HepG2 (cell line): ENCODE measurements at regions not wholly inside any gene's neighbourhood (a gene's known extent, or its start where the extent isn't known, plus 50 kb on each side); places are given as distances from the start of the nearest gene placed in this dataset.

Experiments
- ATAC-seq: fragments of 200-7000 bp; cut with Tn5 transposase; 3 replicates; pipeline ENCODE4 v1.9.1; 2020; ENCODE audit warnings: mild to moderate bottlenecking, moderate library complexity
- BruUV-seq: library from RNA; stranded (reverse); fragments of 400-500 nt; replicated peaks from 2 replicates; lab custom pipeline; 2021; lab: Mats Ljungman, UMichigan
- CTCF ChIA-PET: fragments of 300-600 bp; formaldehyde crosslinking; extraction: SDS; loops from one replicate; lab custom pipeline; 2021; ENCODE audit warnings: low total read pairs, inconsistent platforms, low intra/inter-chr PET ratio; lab: Yijun Ruan, JAX
- POLR2A ChIA-PET: fragments of 350-600 bp; sonication (Branson Sonifier 250); formaldehyde crosslinking; loops from one replicate; lab custom pipeline; 2020; ENCODE audit warnings: antibody characterized with exemption, inconsistent platforms; lab: Yijun Ruan, JAX
- DNase-seq: peaks from one replicate; pipeline ENCODE4 v3.0.0-alpha.2; 2015; ENCODE audit warnings: low spot score
- FAIRE-seq: peaks from 3 replicates; lab custom pipeline; 2011; peaks lifted over from hg19 to GRCh38; lab: Jason Lieb, UNC
- H2AFZ ChIP-seq: one replicate; pipeline ENCODE4 v1.6.1; 2011; ENCODE audit warnings: low read length, inconsistent platforms
- H3K27ac ChIP-seq: fragments of 300-600 bp; 3 replicates; pipeline ENCODE4 v1.8.0; 2011; ENCODE audit warnings: mixed run types, mild to moderate bottlenecking, mixed read lengths, low read length, inconsistent platforms; ENCODE audit not compliant: insufficient read depth; ENCODE audit errors: extremely low read length
- H3K27me3 ChIP-seq, 2 experiments: fragments of 200-600 bp in 1 of 2; 2 replicates in 1 of 2; 3 replicates in 1 of 2; pipeline versions ENCODE4 v1.6.0 to v1.8.0; 2011; ENCODE audit warnings: low read length in 2 of 2, mild to moderate bottlenecking in 2 of 2, moderate library complexity in 2 of 2, inconsistent platforms in 1 of 2; ENCODE audit not compliant: insufficient read depth in 2 of 2, control insufficient read depth in 1 of 2
- H3K36me3 ChIP-seq, 2 experiments: fragments of 200-600 bp in 1 of 2; replicated peaks in 1 of 2; 2 replicates in 1 of 2; 3 replicates in 1 of 2; pipeline versions ENCODE4 v1.5.1 to v1.8.0; 2011; ENCODE audit warnings: low read length in 2 of 2, inconsistent platforms in 1 of 2; ENCODE audit not compliant: insufficient read depth in 2 of 2, control insufficient read depth in 1 of 2
- H3K4me1 ChIP-seq: 2 replicates; pipeline ENCODE4 v1.5.1; 2012; ENCODE audit warnings: low read length, inconsistent platforms; ENCODE audit not compliant: insufficient read depth
- H3K4me2 ChIP-seq: 2 replicates; pipeline ENCODE4 v1.6.0; 2011; ENCODE audit warnings: low read depth, low read length, inconsistent platforms
- H3K4me3 ChIP-seq, 3 experiments: fragments of 200-600 bp in 1 of 3; sonication (generic), shearing (Covaris generic) in 1 of 3; replicated peaks in 1 of 3; 2 replicates each; pipeline ENCODE4 v1.5.1; 2011 to 2016; ENCODE audit warnings: low read length in 3 of 3, inconsistent platforms in 2 of 3, low read depth in 2 of 3, mild to moderate bottlenecking in 2 of 3, control low read depth in 1 of 3, mixed read lengths in 1 of 3; ENCODE audit not compliant: insufficient read depth in 1 of 3
- H3K79me2 ChIP-seq: one replicate; pipeline ENCODE4 v1.6.1; 2011; ENCODE audit warnings: low read length, inconsistent platforms; ENCODE audit not compliant: insufficient read depth
- H3K9ac ChIP-seq: 2 replicates; pipeline ENCODE4 v1.6.0; 2011; ENCODE audit warnings: mild to moderate bottlenecking, low read depth, low read length, inconsistent platforms; ENCODE audit not compliant: insufficient read depth
- H3K9me3 ChIP-seq: 2 replicates; pipeline ENCODE4 v1.5.1; 2012; ENCODE audit warnings: mild to moderate bottlenecking, low read length
- H4K20me1 ChIP-seq: 2 replicates; pipeline ENCODE4 v1.6.0; 2011; ENCODE audit warnings: inconsistent platforms, mild to moderate bottlenecking, low read length, moderate library complexity; ENCODE audit not compliant: insufficient read depth
- LCORL ChIP-seq, 2 experiments: fragments of 450-650 bp in 1 of 2; sonication (generic) in 1 of 2; formaldehyde crosslinking in 1 of 2; IDR thresholded peaks; 2 replicates each; pipeline versions ENCODE4 v1.5.0 to v1.6.1; 2017 to 2020; ENCODE audit warnings: antibody characterized with exemption in 1 of 2, missing genetic modification reagents in 1 of 2
- RAD21 ChIP-seq: fragments of 450-650 bp; formaldehyde crosslinking; IDR thresholded peaks from 2 replicates; pipeline ENCODE4 v1.5.0; 2020; ENCODE audit warnings: mild to moderate bottlenecking
- RELA ChIP-seq: sonication (generic); formaldehyde crosslinking; IDR thresholded peaks from 2 replicates; pipeline ENCODE4 v1.4.0; 2020; ENCODE audit warnings: missing genetic modification reagents
- SMC3 ChIP-seq: IDR thresholded peaks from 2 replicates; pipeline ENCODE4 v1.6.1; 2011; ENCODE audit warnings: low read length, improper control_type of control experiment
- STAG1 ChIP-seq: sonication (generic); formaldehyde crosslinking; IDR thresholded peaks from 2 replicates; pipeline ENCODE4 v1.4.0; 2020; ENCODE audit warnings: missing genetic modification reagents
- USF2 ChIP-seq, 2 experiments: sonication (generic) in 1 of 2; formaldehyde crosslinking in 1 of 2; IDR thresholded peaks; 2 replicates each; pipeline versions ENCODE4 v1.5.1 to v1.6.1; 2011 to 2020; ENCODE audit warnings: borderline replicate concordance in 1 of 2, low read depth in 1 of 2, low read length in 1 of 2, mild to moderate bottlenecking in 1 of 2, missing genetic modification reagents in 1 of 2, moderate library complexity in 1 of 2
- ZNF263 ChIP-seq: sonication (generic); formaldehyde crosslinking; IDR thresholded peaks from 2 replicates; pipeline ENCODE4 v1.4.0; 2020; ENCODE audit warnings: missing genetic modification reagents
- ZNF337 ChIP-seq: sonication (generic); formaldehyde crosslinking; IDR thresholded peaks from 2 replicates; pipeline ENCODE4 v1.5.1; 2020; ENCODE audit warnings: missing genetic modification reagents, low read depth, mild to moderate bottlenecking, borderline replicate concordance
- ZNF552 ChIP-seq: sonication (generic); formaldehyde crosslinking; IDR thresholded peaks from 2 replicates; pipeline ENCODE4 v1.9.0; 2022; ENCODE audit warnings: missing genetic modification reagents, mild to moderate bottlenecking, borderline replicate concordance
- WGBS: methylation state at CpG from one replicate; pipeline ENCODE4 v1.1.6; 2017; ENCODE audit warnings: low lambda C conversion rate; 5-methylcytosine and 5-hydroxymethylcytosine counted together
- in situ Hi-C: cut with HindIII; loops from 2 replicates; pipeline ENCODE4 v1.10.0; 2017; ENCODE audit warnings: low pct_unique_long_range_greater_than_20kb; ENCODE audit not compliant: extremely low pct_ligation_motif_present
- intact Hi-C: fragments of 100-400 bp; cut with micrococcal nuclease; formaldehyde crosslinking; loops from one replicate; pipeline ENCODE4 v1.10.0; 2022; ENCODE audit not compliant: unreplicated experiment
- TF ChIP-seq, protein P1 (sequence below): IDR thresholded peaks from 2 replicates; pipeline ENCODE4 v1.6.1; 2016; ENCODE audit warnings: low read depth, borderline replicate concordance
- TF ChIP-seq, protein P2 (sequence below): IDR thresholded peaks from 2 replicates; pipeline ENCODE4 v1.6.1; 2016; ENCODE audit warnings: missing biosample characterization, missing genetic modification reagents, low read depth
- TF ChIP-seq, protein P3 (sequence below): sonication (generic); formaldehyde crosslinking; IDR thresholded peaks from 2 replicates; pipeline ENCODE4 v1.5.0; 2020; ENCODE audit warnings: mild to moderate bottlenecking, missing genetic modification reagents, borderline replicate concordance
- TF ChIP-seq, protein P4 (sequence below): sonication (generic); formaldehyde crosslinking; IDR thresholded peaks from 2 replicates; pipeline ENCODE4 v1.4.0; 2020; ENCODE audit warnings: mild to moderate bottlenecking, missing genetic modification reagents

- Histone ChIP-seq H2AFZ (no peak overlapping the region), H3K27me3 (no peaks in the 10 kb centered on the region), H3K27ac (no peak overlapping the region), H3K4me3 (no peak overlapping the region), H3K79me2 (no peaks in the 10 kb centered on the region), H3K9ac (no peak overlapping the region), H3K4me1 (peaks cover 24% of the 10 kb centered on the region), H3K36me3 (no peaks in the 10 kb centered on the region), H3K4me2 (0 out of 2 replicates have a peak overlapping the region, but pooled peaks have one; percentile 16), H4K20me1 (no peaks in the 10 kb centered on the region), H3K9me3 (no peaks in the 10 kb centered on the region)
- in situ Hi-C loops (no loop called here), intact Hi-C loops (no loop called here)
- DNase-seq (peak; percentile 23), ATAC-seq (peak; percentile 69), FAIRE-seq (peak; percentile 72)
- ChIA-PET CTCF (interaction anchor here (1.7 kb wide), 1 partner anchor 30 kb away, joined by 4 read pairs; no protein-coding TSS in a partner anchor), POLR2A (interaction anchor here (1.2 kb wide), 1 partner anchor 31 kb away, joined by 3 read pairs; no protein-coding TSS in a partner anchor)
- no TSS peak for BruUV-seq
- WGBS, result 17% methylated on average over 10 of the region's 10 CpGs
- TF ChIP-seq, protein P1, sequence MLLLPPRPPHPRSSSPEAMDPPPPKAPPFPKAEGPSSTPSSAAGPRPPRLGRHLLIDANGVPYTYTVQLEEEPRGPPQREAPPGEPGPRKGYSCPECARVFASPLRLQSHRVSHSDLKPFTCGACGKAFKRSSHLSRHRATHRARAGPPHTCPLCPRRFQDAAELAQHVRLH (CRISPR knock-in tag), result 0 out of 2 replicates have a peak, but pooled peaks have one; percentile 29
- peak; percentile 25; the same call in 1 of the 2 replicates for TF ChIP-seq SMC3
- no peak for TF ChIP-seq ZNF552 (CRISPR knock-in tag)
- TF ChIP-seq, protein P2, sequence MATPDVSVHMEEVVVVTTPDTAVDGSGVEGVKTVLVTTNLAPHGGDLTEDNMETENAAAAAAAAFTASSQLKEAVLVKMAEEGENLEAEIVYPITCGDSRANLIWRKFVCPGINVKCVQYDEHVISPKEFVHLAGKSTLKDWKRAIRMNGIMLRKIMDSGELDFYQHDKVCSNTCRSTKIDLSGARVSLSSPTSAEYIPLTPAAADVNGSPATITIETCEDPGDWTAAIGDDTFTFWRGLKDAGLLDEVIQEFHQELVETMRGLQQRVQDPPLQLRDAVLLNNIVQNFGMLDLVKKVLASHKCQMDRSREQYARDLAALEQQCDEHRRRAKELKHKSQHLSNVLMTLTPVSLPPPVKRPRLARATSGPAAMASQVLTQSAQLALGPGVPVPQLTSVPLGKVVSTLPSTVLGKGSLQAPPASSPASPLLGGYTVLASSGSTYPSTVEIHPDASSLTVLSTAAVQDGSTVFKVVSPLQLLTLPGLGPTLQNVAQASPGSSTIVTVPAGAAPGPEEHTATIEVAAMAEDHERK (CRISPR knock-in tag), result no peak
- TF ChIP-seq, protein P3, sequence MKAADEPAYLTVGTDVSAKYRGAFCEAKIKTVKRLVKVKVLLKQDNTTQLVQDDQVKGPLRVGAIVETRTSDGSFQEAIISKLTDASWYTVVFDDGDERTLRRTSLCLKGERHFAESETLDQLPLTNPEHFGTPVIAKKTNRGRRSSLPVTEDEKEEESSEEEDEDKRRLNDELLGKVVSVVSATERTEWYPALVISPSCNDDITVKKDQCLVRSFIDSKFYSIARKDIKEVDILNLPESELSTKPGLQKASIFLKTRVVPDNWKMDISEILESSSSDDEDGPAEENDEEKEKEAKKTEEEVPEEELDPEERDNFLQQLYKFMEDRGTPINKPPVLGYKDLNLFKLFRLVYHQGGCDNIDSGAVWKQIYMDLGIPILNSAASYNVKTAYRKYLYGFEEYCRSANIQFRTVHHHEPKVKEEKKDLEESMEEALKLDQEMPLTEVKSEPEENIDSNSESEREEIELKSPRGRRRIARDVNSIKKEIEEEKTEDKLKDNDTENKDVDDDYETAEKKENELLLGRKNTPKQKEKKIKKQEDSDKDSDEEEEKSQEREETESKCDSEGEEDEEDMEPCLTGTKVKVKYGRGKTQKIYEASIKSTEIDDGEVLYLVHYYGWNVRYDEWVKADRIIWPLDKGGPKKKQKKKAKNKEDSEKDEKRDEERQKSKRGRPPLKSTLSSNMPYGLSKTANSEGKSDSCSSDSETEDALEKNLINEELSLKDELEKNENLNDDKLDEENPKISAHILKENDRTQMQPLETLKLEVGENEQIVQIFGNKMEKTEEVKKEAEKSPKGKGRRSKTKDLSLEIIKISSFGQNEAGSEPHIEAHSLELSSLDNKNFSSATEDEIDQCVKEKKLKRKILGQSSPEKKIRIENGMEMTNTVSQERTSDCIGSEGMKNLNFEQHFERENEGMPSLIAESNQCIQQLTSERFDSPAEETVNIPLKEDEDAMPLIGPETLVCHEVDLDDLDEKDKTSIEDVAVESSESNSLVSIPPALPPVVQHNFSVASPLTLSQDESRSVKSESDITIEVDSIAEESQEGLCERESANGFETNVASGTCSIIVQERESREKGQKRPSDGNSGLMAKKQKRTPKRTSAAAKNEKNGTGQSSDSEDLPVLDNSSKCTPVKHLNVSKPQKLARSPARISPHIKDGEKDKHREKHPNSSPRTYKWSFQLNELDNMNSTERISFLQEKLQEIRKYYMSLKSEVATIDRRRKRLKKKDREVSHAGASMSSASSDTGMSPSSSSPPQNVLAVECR (CRISPR knock-in tag), result peak; percentile 22; the same call in 1 of the 2 replicates
- TF ChIP-seq, protein P4, sequence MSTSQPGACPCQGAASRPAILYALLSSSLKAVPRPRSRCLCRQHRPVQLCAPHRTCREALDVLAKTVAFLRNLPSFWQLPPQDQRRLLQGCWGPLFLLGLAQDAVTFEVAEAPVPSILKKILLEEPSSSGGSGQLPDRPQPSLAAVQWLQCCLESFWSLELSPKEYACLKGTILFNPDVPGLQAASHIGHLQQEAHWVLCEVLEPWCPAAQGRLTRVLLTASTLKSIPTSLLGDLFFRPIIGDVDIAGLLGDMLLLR, result 0 out of 2 replicates have a peak, but pooled peaks have one; percentile 21
- no peak for TF ChIP-seq LCORL (IDR thresholded peaks at IDR 0.05)
- TF ChIP-seq LCORL (CRISPR knock-in tag; IDR thresholded peaks at IDR 0.05), result 0 out of 2 replicates have a peak, but pooled peaks have one; percentile 15
- peak; percentile 71 for TF ChIP-seq STAG1 (CRISPR knock-in tag)
- 0 out of 2 replicates have a peak, but pooled peaks have one; percentile 7 for TF ChIP-seq USF2 (IDR thresholded peaks at IDR 0.05; ENCODE audit: low read depth, low read length)
- no peak; the same call in 1 of the 2 replicates for TF ChIP-seq USF2 (CRISPR knock-in tag; IDR thresholded peaks at IDR 0.05; ENCODE audit: borderline replicate concordance)
- no peak for TF ChIP-seq RELA
- 0 out of 2 replicates have a peak, but pooled peaks have one; percentile 11 for TF ChIP-seq RAD21 (CRISPR knock-in tag)
- TF ChIP-seq ZNF337 (CRISPR knock-in tag), result no peak
- TF ChIP-seq ZNF263 (CRISPR knock-in tag), result no peak
Observed at GRCh38 chr16:87233928-87234327, 83.3 kb downstream of the C16orf95 start.
